ENCODE measurements at regions not wholly inside any gene's neighbourhood (a gene's known extent, or its start where the extent isn't known, plus 50 kb on each side); places are given as distances from the start of the nearest gene placed in this dataset.

DNA sequence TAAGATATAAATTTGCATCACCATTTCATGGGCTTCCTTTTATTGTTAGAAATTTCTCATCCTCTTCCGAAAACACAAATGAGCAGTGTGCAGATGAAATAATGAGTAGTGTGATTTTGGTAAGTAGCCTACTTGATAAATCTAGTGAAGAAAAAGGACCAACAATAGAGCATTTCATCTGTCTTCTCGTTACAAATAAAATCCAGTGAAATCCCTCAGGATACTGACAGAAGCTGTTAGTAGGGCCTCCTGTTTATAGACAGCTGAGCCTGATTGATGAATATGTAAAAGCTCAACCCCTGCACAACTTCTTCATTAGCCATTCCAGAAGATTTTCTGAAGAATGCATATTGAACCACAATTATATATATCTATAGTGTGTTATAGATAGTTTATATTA lies 363.7 kb upstream of the EPHA6 start:
- TF ChIP-seq, protein P1, sequence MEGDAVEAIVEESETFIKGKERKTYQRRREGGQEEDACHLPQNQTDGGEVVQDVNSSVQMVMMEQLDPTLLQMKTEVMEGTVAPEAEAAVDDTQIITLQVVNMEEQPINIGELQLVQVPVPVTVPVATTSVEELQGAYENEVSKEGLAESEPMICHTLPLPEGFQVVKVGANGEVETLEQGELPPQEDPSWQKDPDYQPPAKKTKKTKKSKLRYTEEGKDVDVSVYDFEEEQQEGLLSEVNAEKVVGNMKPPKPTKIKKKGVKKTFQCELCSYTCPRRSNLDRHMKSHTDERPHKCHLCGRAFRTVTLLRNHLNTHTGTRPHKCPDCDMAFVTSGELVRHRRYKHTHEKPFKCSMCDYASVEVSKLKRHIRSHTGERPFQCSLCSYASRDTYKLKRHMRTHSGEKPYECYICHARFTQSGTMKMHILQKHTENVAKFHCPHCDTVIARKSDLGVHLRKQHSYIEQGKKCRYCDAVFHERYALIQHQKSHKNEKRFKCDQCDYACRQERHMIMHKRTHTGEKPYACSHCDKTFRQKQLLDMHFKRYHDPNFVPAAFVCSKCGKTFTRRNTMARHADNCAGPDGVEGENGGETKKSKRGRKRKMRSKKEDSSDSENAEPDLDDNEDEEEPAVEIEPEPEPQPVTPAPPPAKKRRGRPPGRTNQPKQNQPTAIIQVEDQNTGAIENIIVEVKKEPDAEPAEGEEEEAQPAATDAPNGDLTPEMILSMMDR (conservative IDR thresholded peaks at IDR 0.05 in 1 of 2, IDR thresholded peaks at IDR 0.05 in 1 of 2; ENCODE audit: low read depth in 1 of 2, low read length in 2 of 2) = no peak
- TF ChIP-seq EZH2 (IDR thresholded peaks at IDR 0.05; ENCODE audit: low read length, missing control alignments) = no peak
- Histone ChIP-seq H3K4me2 (ENCODE audit: extremely low read depth, insufficient read depth, low read length) (no peak overlapping the region), H3K36me3 (ENCODE audit: control insufficient read depth, insufficient read depth, low read length) (no peaks in the 10 kb centered on the region), H2AFZ (ENCODE audit: low read length) (no peak overlapping the region), H3K9me3 (ENCODE audit: control insufficient read depth, insufficient read depth, low read depth, low read length) (no peaks in the 10 kb centered on the region), H3K4me1 (ENCODE audit: control insufficient read depth, extremely low read depth, insufficient read depth, low read length) (no peaks in the 10 kb centered on the region), H3K4me3 (replicated peaks in 1 of 4; ENCODE audit: control extremely low read depth in 1 of 4, insufficient read depth in 1 of 4, low read depth in 3 of 4, low read length in 4 of 4) (no peak overlapping the region), H3K79me2 (ENCODE audit: control insufficient read depth, insufficient read depth, low read length) (no peaks in the 10 kb centered on the region), H3K27me3 (ENCODE audit: control insufficient read depth, insufficient read depth, low read length) (no peaks in the 10 kb centered on the region), H3K9ac (ENCODE audit: insufficient read depth, low read length) (no peak overlapping the region), H3K27ac (ENCODE audit: insufficient read depth, low read length) (no peak overlapping the region), H4K20me1 (ENCODE audit: control insufficient read depth, extremely low read depth, insufficient read depth, low read length) (no peaks in the 10 kb centered on the region)
- DNase-seq (ENCODE audit: low read depth in 2 of 2) = no peak

DNA sequence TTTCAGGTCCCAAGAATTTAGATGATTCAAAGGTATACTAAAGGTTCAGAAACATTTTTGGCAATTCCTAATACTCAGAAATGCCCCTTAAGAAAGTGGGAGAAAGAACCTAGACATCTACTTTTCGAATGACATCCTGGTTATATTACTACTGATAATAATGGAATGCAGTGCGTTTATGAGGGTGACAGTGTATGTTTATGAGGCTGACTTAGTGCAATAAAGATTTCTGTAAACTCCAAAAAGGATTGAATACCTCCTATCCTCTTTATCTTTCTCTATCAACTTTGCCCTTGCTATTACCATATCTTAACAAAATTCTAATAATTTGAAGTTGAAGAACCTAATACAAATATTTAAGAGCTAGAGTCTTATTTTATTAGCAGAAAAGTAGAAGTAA lies 348.9 kb upstream of the EPHA6 start:
- Histone ChIP-seq H3K4me2 (ENCODE audit: extremely low read depth, insufficient read depth, low read length) (no peak overlapping the region), H2AFZ (ENCODE audit: low read length) (no peak overlapping the region), H3K79me2 (ENCODE audit: control insufficient read depth, insufficient read depth, low read length) (no peaks in the 10 kb centered on the region), H3K9ac (ENCODE audit: insufficient read depth, low read length) (no peak overlapping the region), H4K20me1 (ENCODE audit: control insufficient read depth, extremely low read depth, insufficient read depth, low read length) (no peaks in the 10 kb centered on the region), H3K27me3 (ENCODE audit: control insufficient read depth, insufficient read depth, low read length) (no peaks in the 10 kb centered on the region), H3K36me3 (ENCODE audit: control insufficient read depth, insufficient read depth, low read length) (no peaks in the 10 kb centered on the region), H3K27ac (ENCODE audit: insufficient read depth, low read length) (no peak overlapping the region), H3K4me3 (replicated peaks in 1 of 4; ENCODE audit: control extremely low read depth in 1 of 4, insufficient read depth in 1 of 4, low read depth in 3 of 4, low read length in 4 of 4) (no peak overlapping the region), H3K4me1 (ENCODE audit: control insufficient read depth, extremely low read depth, insufficient read depth, low read length) (no peaks in the 10 kb centered on the region), H3K9me3 (ENCODE audit: control insufficient read depth, insufficient read depth, low read depth, low read length) (no peaks in the 10 kb centered on the region)
- TF ChIP-seq, protein P1 (conservative IDR thresholded peaks at IDR 0.05 in 1 of 2, IDR thresholded peaks at IDR 0.05 in 1 of 2; ENCODE audit: low read depth in 1 of 2, low read length in 2 of 2) = no peak
- TF ChIP-seq EZH2 (IDR thresholded peaks at IDR 0.05; ENCODE audit: low read length, missing control alignments) = no peak
- DNase-seq (ENCODE audit: low read depth in 2 of 2) = no peak

DNA sequence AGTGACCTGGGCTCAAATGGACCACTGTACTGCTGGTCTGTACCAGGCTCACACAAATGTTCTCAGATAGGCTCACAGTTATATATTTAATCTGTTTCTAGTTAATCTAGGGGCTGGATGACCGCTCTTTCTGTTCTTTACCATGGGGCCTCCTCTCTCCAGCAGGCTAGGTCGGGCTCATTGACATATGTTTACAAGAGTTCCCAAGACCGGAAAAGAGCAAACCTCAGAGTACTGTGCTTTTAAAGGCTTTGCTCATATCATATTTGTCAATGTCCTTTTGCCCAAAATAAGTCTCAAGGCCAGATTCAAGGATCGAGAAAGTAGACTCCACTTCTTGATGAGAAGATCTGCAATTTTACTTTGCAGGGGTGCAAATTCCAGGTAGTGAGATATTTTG lies 348.0 kb upstream of the EPHA6 start:
- no peaks in the 10 kb centered on the region for H3K27me3 ChIP-seq (ENCODE audit: control insufficient read depth, insufficient read depth, low read length)
- H3K9me3 ChIP-seq (ENCODE audit: control insufficient read depth, insufficient read depth, low read depth, low read length) = no peaks in the 10 kb centered on the region
- H4K20me1 ChIP-seq (ENCODE audit: control insufficient read depth, extremely low read depth, insufficient read depth, low read length) = no peaks in the 10 kb centered on the region
- H3K4me3 ChIP-seq (replicated peaks in 1 of 4; ENCODE audit: control extremely low read depth in 1 of 4, insufficient read depth in 1 of 4, low read depth in 3 of 4, low read length in 4 of 4) = no peak overlapping the region
- H3K4me2 ChIP-seq (ENCODE audit: extremely low read depth, insufficient read depth, low read length) = no peak overlapping the region
- no peak for DNase-seq (ENCODE audit: low read depth in 2 of 2)
- no peaks in the 10 kb centered on the region for H3K4me1 ChIP-seq (ENCODE audit: control insufficient read depth, extremely low read depth, insufficient read depth, low read length)
- TF ChIP-seq EZH2 (IDR thresholded peaks at IDR 0.05; ENCODE audit: low read length, missing control alignments) = no peak
- TF ChIP-seq, protein P1 (conservative IDR thresholded peaks at IDR 0.05 in 1 of 2, IDR thresholded peaks at IDR 0.05 in 1 of 2; ENCODE audit: low read depth in 1 of 2, low read length in 2 of 2) = no peak
- H3K27ac ChIP-seq (ENCODE audit: insufficient read depth, low read length) = no peak overlapping the region
- H2AFZ ChIP-seq (ENCODE audit: low read length) = no peak overlapping the region
- H3K9ac ChIP-seq (ENCODE audit: insufficient read depth, low read length) = no peak overlapping the region
- no peaks in the 10 kb centered on the region for H3K36me3 ChIP-seq (ENCODE audit: control insufficient read depth, insufficient read depth, low read length)
- H3K79me2 ChIP-seq (ENCODE audit: control insufficient read depth, insufficient read depth, low read length) = no peaks in the 10 kb centered on the region
